Activated T-cell treated with anti-CD3 and anti-CD28 coated beads, Interleukin-2, amount 50 U/mL, for 24 hours (primary cell): ENCODE measurements at regions not wholly inside any gene's neighbourhood (a gene's known extent, or its start where the extent isn't known, plus 50 kb on each side); places are given as distances from the start of the nearest gene placed in this dataset.

Source experiments
- DNase-seq: peaks from one replicate; pipeline ENCODE4 v3.0.0-alpha.2; 2020
- H3K27ac Mint-ChIP-seq: 2 replicates; pipeline ENCODE4 v1.8.0; 2020; ENCODE audit warnings: mild to moderate bottlenecking, mixed read lengths
- H3K27me3 Mint-ChIP-seq: 2 replicates; pipeline ENCODE4 v1.8.0; 2020; ENCODE audit warnings: mixed read lengths
- H3K36me3 Mint-ChIP-seq: 2 replicates; pipeline ENCODE4 v1.8.0; 2020; ENCODE audit warnings: low read depth, mixed read lengths
- H3K4me1 Mint-ChIP-seq: 2 replicates; pipeline ENCODE4 v1.8.0; 2020; ENCODE audit warnings: low read depth, mixed read lengths
- H3K4me3 Mint-ChIP-seq: 2 replicates; pipeline ENCODE4 v1.8.0; 2020; ENCODE audit warnings: mild to moderate bottlenecking, moderate library complexity, mixed read lengths
- H3K9me3 Mint-ChIP-seq: 2 replicates; pipeline ENCODE4 v1.8.0; 2020; ENCODE audit warnings: mixed read lengths

DNA sequence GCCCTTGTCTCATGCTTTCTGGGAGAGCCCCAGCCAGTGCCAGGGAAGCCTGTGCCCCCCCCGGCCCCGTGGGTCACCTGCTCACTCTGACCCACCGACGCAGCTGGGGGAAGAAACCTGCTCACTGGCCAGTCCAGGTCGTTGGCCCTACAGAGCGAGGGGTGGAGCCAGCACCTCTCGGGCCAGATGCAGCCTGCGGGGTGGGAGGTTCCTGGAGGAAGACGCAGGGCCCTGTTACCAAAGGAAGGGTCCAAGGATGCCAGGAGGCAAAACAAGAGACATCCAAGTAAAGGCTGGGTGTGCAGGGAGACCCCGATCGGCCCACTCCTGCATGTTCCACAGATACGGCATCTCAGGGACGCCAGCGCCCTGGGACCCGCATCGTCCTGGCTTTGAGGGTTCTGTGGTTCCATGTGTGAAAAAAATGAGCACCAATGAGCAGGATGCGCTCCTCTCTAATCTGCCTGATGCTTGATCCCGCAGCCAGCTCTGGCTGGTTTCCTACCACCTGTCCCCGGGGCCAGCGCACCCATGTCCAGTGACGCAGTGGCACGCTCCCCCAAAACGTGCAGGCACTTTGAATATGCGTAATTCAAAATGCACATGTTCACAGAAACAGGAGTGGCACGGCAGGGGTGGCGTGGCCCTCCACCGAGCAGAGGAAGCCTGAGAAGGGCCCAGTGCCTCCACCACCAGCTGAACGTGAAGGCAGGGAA is 66.0 kb upstream of the GALNT9 start:
- Mint-ChIP-seq H3K4me3 (no peak overlapping the region), H3K9me3 (peaks cover 5% of the 10 kb centered on the region), H3K27ac (no peak overlapping the region), H3K36me3 (no peaks in the 10 kb centered on the region), H3K27me3 (peaks cover 45% of the 10 kb centered on the region), H3K4me1 (no peaks in the 10 kb centered on the region)
- DNase-seq: no peak

GRCh38 chr12:132393991-132394949 is 64.9 kb upstream of the GALNT9 start:
- no peaks in the 10 kb centered on the region for H3K4me1 Mint-ChIP-seq
- H3K36me3 Mint-ChIP-seq: no peaks in the 10 kb centered on the region
- H3K4me3 Mint-ChIP-seq: no peak overlapping the region
- peak; percentile 43 for DNase-seq
- peaks cover 37% of the 10 kb centered on the region for H3K27me3 Mint-ChIP-seq
- peak overlapping the region; percentile 52 for H3K27ac Mint-ChIP-seq
- H3K9me3 Mint-ChIP-seq: peaks cover 5% of the 10 kb centered on the region

DNA sequence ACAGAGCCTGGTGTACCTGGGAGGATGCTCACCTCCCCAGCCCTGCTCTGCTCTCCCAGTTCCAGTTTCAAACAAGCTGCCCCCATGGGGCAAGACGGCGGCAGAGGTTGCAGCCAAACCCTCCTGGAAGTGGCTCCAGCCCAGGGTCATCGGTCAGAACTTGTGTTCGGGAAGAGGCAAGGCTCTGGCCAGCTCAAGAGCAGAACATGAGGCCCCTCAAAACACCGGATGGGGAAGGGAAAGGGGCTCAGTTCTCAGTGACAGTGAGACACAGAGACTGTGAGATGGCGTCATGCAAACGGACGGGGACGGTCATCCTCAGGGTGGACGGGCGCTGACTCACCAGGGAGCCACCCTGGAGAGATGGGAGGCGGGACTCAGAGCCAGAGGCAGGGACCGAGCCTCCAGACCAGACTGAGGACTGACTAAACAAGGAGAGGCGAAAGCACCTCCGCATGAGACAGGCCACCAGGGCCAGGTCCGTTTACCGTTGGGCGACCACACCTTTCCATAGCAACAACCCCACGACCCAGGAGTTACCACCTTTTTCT is 63.9 kb upstream of the GALNT9 start:
- Mint-ChIP-seq H3K4me1 (no peaks in the 10 kb centered on the region), H3K27ac (no peak overlapping the region), H3K27me3 (peaks cover 27% of the 10 kb centered on the region), H3K4me3 (no peak overlapping the region), H3K36me3 (no peaks in the 10 kb centered on the region), H3K9me3 (peaks cover 5% of the 10 kb centered on the region)
- DNase-seq: no peak

DNA sequence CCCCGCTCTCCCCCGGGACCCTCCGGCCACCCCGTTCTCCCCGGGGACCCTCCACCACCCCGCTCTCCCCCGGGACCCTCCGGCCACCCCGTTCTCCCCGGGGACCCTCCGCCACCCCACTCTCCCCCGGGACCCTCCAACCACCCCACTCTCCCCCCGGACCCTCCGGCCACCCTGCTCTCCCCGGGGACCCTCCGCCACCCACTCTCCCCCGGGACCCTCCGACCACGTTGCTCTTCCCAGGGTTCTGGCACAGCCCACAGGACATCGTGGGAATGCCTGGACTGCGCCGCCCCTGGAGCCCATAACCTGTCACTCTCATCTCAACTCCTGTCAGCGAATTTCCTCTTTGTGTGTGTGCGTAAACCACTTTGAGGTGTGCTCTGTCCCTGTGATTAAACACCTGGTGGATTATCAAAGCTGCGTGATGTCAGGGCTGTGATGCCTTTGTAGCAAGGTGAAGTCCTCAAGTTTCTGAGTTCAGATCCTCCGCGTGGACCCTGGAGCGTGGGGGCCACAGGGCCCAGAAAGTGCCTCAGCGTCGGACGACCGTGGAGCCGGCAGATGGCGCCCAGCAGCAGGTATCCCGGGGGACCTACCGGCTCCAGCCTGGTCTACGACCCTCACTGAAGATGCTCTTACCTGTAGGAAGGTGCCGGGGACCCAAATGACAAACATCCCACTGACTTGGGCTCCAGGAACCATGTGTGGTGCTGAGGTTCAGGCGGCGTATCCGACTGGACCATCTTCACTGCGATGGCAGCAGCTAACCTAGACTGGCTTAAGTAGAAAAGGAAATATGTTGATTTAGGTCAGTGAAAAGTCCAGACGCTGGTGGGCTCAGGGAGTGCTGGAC is 63.2 kb upstream of the GALNT9 start:
- no peak for DNase-seq
- Mint-ChIP-seq H3K36me3 (no peaks in the 10 kb centered on the region), H3K27me3 (peaks cover 20% of the 10 kb centered on the region), H3K9me3 (peaks cover 5% of the 10 kb centered on the region), H3K4me3 (no peak overlapping the region), H3K4me1 (no peaks in the 10 kb centered on the region), H3K27ac (no peak overlapping the region)

DNA sequence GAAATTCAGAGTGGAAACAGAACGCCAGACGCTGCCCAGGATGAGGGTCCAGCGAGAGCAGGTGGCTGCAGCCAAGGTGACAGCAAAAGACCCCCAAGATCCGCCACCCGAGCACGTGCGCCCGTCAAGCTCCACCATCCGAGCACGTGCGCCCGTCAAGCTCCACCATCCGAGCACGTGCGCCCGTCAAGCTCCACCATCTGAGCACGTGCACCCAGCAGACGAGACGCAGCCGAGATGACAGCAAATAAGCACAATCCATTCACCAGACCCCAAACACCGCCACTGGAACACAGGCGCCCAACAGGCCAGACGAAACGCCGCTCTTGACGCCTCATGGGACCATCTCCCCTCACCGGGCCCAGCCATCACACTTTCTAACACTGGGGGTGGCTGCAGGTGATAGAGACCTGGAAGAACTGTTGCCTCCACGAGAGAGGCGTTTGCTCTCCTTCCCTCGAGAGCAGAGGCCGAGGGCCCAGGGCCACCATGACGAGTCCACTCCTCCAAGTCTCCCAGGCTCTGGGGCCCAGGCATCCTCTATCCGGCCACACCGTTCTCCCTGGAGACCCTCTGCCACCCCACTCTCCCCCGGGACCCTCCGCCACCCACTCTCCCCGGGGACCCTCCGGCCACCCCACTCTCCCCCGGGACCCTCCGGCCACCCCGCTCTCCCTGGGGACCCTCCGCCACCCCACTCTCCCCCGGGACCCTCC is 62.1 kb upstream of the GALNT9 start:
- Mint-ChIP-seq H3K4me1 (no peaks in the 10 kb centered on the region), H3K27ac (no peak overlapping the region), H3K36me3 (no peaks in the 10 kb centered on the region), H3K27me3 (peaks cover 22% of the 10 kb centered on the region), H3K4me3 (no peak overlapping the region), H3K9me3 (peaks cover 5% of the 10 kb centered on the region)
- no peak for DNase-seq

DNA sequence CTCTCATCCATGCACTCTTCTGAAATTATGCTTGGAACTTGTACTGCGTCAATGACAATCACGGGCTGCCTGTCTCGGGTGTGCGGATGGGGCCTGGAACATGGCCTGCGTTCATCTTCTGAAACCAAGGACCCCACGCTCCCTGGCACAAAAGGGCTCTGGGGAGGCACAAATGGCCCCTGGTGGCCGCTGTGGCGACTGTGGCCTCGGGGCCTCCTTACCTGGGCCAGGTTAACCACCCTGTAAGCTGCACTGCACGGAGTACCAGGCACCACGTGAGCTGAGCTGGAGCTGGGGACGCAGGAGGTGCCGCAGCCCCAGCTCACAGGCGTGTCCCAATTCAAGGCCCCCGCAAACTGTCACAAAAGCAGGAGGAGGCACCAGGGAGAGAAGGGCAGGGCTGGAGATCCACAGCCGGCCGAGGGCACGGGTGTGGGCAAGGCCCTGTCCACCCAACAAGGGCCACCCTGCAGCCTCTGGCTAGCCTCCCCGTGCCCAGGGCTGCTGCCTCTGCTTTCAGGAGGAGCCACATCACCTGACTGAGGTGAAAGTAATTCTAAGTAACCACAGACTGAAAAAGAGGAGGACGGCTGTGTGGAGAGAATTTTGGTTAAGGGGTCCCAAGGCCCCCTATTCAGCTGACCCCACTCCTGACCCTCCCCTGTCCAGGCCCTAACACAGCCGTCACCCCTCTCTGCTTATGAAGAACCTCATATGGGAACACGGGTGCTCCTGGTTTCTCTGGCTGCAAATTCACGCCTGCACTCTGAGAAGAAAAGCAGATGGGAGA is 61.1 kb upstream of the GALNT9 start:
- DNase-seq: no peak
- Mint-ChIP-seq H3K27me3 (peaks cover 16% of the 10 kb centered on the region), H3K9me3 (peaks cover 5% of the 10 kb centered on the region), H3K27ac (no peak overlapping the region), H3K4me1 (no peaks in the 10 kb centered on the region), H3K4me3 (no peak overlapping the region), H3K36me3 (no peaks in the 10 kb centered on the region)

DNA sequence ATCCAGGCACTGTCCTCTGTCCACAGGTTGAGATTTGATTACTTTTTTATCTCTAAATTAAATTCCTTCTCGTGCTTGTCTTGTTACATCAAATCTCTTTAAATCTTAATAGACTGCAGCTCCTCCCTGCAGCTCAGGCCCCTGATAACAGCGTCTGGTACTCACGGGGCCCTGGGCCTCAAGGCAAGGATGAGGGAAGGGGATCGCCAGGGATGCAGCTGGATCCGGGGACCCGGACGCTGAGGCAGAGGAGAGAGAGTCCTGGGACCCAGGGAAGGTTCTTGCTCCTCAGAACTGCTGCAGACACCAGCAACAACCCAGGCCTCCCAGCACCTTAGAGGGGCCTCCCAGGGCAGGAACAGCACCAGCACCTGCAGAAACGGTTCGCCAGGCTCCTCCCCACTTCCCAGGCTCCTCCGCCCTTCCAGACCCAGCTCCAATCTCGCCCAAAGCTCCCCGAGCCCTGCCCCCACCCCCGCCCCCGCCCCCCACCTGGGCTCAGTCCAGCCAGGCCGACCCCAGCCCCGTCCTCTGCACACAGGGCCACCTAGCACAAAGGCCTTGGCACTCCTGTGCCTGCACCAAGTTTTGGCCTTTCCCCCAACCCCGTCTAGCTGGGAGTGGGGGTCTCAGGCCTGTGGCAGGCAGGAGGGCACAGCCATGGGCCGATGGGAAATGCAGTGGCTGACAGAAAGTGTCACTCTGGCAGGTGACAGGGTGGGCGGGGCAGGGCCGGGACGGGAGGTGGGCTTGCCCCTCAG is 60.3 kb upstream of the GALNT9 start:
- no peak overlapping the region for H3K27ac Mint-ChIP-seq

GRCh38 chr12:132389026-132389425 is 59.6 kb upstream of the GALNT9 start:
- no peak overlapping the region for H3K27ac Mint-ChIP-seq
- H3K27me3 Mint-ChIP-seq: peaks cover 16% of the 10 kb centered on the region
- no peaks in the 10 kb centered on the region for H3K4me1 Mint-ChIP-seq
- no peaks in the 10 kb centered on the region for H3K9me3 Mint-ChIP-seq
- H3K4me3 Mint-ChIP-seq: no peak overlapping the region
- H3K36me3 Mint-ChIP-seq: no peaks in the 10 kb centered on the region
- DNase-seq: no peak

More for the DNA sequence above, 60.3 kb upstream of the GALNT9 start:
- Mint-ChIP-seq H3K4me3 (no peak overlapping the region), H3K36me3 (no peaks in the 10 kb centered on the region), H3K4me1 (no peaks in the 10 kb centered on the region), H3K27me3 (peaks cover 16% of the 10 kb centered on the region), H3K9me3 (peaks cover 4% of the 10 kb centered on the region)
- no peak for DNase-seq

DNA sequence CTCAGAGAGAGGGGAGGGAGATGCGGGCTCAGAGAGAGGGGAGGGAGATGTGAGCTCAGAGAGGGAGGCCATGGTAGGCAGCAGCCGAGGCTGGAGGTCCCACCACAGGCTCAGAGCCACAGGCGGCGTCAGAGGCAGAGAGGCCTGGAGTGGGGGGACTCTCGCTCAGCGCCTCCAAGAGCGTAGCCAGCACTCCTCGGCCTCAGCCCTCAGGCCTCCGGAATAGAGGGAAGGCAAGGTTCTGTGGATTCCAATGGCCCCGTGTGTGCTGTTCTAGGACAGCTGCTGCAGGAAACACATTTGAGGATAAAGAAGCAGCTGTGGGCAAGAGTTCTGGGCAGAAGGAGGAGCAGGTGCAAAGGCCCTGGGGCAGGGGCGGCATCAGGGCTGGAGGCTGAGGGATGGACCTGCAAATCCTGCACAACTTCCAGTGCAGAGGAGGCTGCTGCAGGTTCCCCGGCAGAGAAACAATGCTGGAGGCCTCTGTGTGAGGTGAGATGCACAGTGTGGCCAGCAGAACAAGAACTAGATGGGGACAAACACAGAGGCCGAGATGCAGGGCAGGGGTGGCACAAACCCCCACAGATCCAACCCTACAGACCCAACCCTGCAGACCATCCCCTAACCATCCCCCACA is 59.1 kb upstream of the GALNT9 start:
- H3K27me3 Mint-ChIP-seq: peaks cover 16% of the 10 kb centered on the region
- no peaks in the 10 kb centered on the region for H3K4me1 Mint-ChIP-seq

DNA sequence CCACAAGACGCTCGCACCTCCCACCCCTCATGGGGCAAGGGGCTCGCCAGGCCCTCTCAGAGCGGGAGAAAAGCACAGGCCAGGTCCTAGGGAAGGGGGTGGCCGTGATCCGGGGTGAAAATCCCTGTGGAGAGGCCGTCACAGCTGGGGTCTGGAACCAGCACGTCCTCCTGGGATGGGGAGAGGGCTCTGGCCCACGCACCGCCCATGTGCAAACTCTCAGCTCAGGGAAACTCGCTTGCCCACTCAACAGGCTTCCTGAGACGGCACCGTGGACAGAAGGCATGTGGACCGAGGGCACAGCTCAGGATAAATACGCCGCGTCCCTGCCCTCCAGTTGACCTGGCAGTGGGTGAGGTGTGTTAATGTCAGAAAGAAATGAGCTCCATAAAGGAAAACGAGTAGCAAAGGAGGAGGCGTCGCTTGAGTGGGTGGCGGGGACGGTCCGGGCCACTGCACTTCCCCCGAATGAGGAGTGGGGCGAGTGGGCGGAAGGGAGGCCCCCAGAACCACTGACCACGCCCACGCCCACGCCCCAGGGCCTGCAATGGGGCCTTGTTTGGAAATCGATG is 57.6 kb upstream of the GALNT9 start:
- Mint-ChIP-seq H3K9me3 (no peaks in the 10 kb centered on the region), H3K36me3 (no peaks in the 10 kb centered on the region), H3K4me1 (no peaks in the 10 kb centered on the region), H3K27ac (no peak overlapping the region), H3K4me3 (no peak overlapping the region), H3K27me3 (peaks cover 16% of the 10 kb centered on the region)
- no peak for DNase-seq

More for the DNA sequence above, 59.1 kb upstream of the GALNT9 start:
- no peak overlapping the region for H3K4me3 Mint-ChIP-seq
- H3K27ac Mint-ChIP-seq: no peak overlapping the region
- DNase-seq: no peak
- H3K36me3 Mint-ChIP-seq: no peaks in the 10 kb centered on the region
- no peaks in the 10 kb centered on the region for H3K9me3 Mint-ChIP-seq

DNA sequence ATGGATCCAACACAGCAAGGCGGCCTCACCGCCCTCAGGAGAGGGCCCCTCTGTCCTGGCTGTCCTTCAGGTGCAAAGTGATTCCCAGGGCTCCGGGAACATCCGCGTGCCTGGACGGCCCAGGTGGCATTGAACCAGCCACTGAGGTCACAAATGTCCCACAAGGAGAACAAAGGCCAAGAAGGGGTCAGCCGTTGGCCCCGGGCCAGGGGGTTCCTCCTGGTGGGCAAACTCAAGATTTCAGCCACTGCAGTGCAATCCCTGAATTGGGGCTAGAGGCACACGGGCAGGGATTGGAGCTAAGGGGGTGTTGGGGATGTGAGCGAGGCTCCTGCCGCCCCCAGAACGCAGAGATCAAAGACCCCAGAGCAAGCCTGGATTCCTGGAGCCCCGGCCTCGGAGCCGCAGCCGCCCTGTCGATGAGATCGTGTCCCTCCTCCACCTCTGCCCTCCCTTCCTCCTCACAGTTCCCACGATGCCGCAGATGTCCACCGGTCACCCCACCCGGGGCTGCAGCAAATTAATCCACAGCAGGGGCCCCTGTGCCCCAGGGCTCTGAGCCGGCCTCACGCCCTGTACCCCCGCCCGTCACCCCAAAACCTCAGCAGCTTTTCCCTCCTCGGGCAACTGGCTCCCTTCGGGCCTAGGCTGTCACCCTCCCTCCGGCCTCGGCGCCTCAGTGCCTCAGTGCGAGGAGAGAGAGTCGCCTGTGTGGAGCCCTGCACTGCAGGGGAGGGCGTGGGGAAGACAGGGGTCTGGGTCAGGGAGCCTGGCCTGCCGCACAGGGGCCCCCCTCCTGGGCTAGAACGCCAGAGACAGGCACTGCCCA is 56.7 kb upstream of the GALNT9 start:
- no peaks in the 10 kb centered on the region for H3K36me3 Mint-ChIP-seq
- H3K9me3 Mint-ChIP-seq: no peaks in the 10 kb centered on the region
- H3K27ac Mint-ChIP-seq: no peak overlapping the region
- no peak overlapping the region for H3K4me3 Mint-ChIP-seq
- peaks cover 13% of the 10 kb centered on the region for H3K27me3 Mint-ChIP-seq
- DNase-seq: no peak
- no peaks in the 10 kb centered on the region for H3K4me1 Mint-ChIP-seq
